ENCODE measurements at regions not wholly inside any gene's neighbourhood (a gene's known extent, or its start where the extent isn't known, plus 50 kb on each side); places are given as distances from the start of the nearest gene placed in this dataset.
"Not testable (repeated sequence)": the region's sequence is repeated elsewhere in the genome, so short reads cannot be mapped to it uniquely, and the experiment has no call there.

- TF ChIP-seq CTCF (IDR thresholded peaks at IDR 0.05; ENCODE audit: control insufficient read depth, extremely low read depth, insufficient read depth) = no peak
- no peak for DNase-seq (ENCODE audit: low read depth)
- H3K4me3 ChIP-seq (ENCODE audit: low read depth, low read length) = no peak overlapping the region
These were observed 1445.8 kb upstream of the FLRT2 start for GRCh38 chr14:84084056-84084630.

GRCh38 chr14:84085493-84085892, 1444.5 kb upstream of the FLRT2 start:
- DNase-seq (ENCODE audit: low read depth) = no peak
- no peak overlapping the region for H3K4me3 ChIP-seq (ENCODE audit: low read depth, low read length)
- TF ChIP-seq CTCF (IDR thresholded peaks at IDR 0.05; ENCODE audit: control insufficient read depth, extremely low read depth, insufficient read depth) = no peak

GRCh38 chr14:84086714-84087113, 1443.2 kb upstream of the FLRT2 start:
- H3K4me3 ChIP-seq (ENCODE audit: low read depth, low read length) = no peak overlapping the region
- no peak for DNase-seq (ENCODE audit: low read depth)
- TF ChIP-seq CTCF (IDR thresholded peaks at IDR 0.05; ENCODE audit: control insufficient read depth, extremely low read depth, insufficient read depth) = no peak

- TF ChIP-seq CTCF (IDR thresholded peaks at IDR 0.05; ENCODE audit: control insufficient read depth, extremely low read depth, insufficient read depth) = no peak
- no peak for DNase-seq (ENCODE audit: low read depth)
- H3K4me3 ChIP-seq (ENCODE audit: low read depth, low read length) = no peak overlapping the region
These were observed 1441.9 kb upstream of the FLRT2 start for GRCh38 chr14:84087986-84088531.

GRCh38 chr14:84090837-84091236, 1439.1 kb upstream of the FLRT2 start:
- DNase-seq (ENCODE audit: low read depth) = no peak
- no peak overlapping the region for H3K4me3 ChIP-seq (ENCODE audit: low read depth, low read length)
- TF ChIP-seq CTCF (IDR thresholded peaks at IDR 0.05; ENCODE audit: control insufficient read depth, extremely low read depth, insufficient read depth) = no peak

GRCh38 chr14:84095681-84096080, 1434.3 kb upstream of the FLRT2 start:
- H3K4me3 ChIP-seq (ENCODE audit: low read depth, low read length) = no peak overlapping the region
- TF ChIP-seq CTCF (IDR thresholded peaks at IDR 0.05; ENCODE audit: control insufficient read depth, extremely low read depth, insufficient read depth) = no peak
- DNase-seq (ENCODE audit: low read depth) = peak; percentile 11

- no peak for DNase-seq (ENCODE audit: low read depth)
- TF ChIP-seq CTCF (IDR thresholded peaks at IDR 0.05; ENCODE audit: control insufficient read depth, extremely low read depth, insufficient read depth) = no peak
- no peak overlapping the region for H3K4me3 ChIP-seq (ENCODE audit: low read depth, low read length)
These were observed 1431.7 kb upstream of the FLRT2 start for GRCh38 chr14:84098261-84098660.

- DNase-seq (ENCODE audit: low read depth); H3K4me3 ChIP-seq (ENCODE audit: low read depth, low read length): not testable (repeated sequence)
These were observed 1430.4 kb upstream of the FLRT2 start for GRCh38 chr14:84099560-84099959.

Measured in LNCaP clone FGC (cell line).